Globus pallidus (tissue), 1 donor: ENCODE measurements at regions not wholly inside any gene's neighbourhood (a gene's known extent, or its start where the extent isn't known, plus 50 kb on each side); places are given as distances from the start of the nearest gene placed in this dataset.

Source experiments
- DNase-seq: peaks from one replicate; pipeline ENCODE4 v3.0.0-alpha.2; 2015; ENCODE audit warnings: low spot score

DNA sequence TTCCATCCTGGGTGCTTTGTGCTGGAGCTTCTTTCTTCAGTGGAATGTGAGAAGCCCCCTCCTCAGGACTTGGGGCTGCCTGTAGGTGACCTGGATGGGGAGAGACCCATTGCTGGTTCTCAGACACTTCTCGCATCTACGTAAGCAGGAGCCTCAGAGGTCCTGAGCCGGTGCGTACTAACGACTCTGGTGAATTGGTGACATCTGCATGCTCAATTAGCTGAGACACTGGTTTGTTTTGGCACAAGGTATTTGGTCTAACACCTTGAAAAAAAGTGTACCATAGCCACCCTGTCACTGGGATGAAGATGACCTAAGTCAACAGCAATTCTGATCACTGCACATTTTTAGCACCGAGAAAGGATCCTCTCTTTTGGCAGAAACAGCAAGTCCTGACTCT, 57.7 kb downstream of the LRRC30 start:
- no peak for DNase-seq

DNA sequence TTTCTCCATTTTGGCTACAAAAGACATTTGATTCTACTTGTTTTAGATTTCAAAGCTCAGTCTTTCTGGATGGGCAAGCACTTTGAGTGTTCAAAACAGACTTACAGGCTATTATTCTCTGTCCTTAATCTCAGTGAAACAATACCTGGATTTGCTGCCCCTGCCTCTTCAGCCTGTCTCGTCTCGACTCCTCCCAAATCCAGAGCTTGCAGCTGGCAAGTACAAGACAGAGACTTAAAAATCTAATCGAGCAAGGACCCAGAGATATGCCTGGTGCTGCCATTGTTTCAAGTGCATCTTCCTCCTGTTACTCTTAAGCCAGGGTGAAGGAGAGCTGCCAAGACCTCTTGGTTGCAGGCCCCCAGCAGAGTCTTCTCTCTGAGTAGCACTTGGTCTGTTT, 59.2 kb downstream of the LRRC30 start:
- no peak for DNase-seq

- DNase-seq, result no peak
These were observed 60.2 kb downstream of the LRRC30 start for GRCh38 chr18:7291046-7291445.

GRCh38 chr18:7298149-7298548, 67.3 kb downstream of the LRRC30 start:
- DNase-seq, result no peak

- no peak for DNase-seq
These were observed 70.2 kb downstream of the LRRC30 start for GRCh38 chr18:7301094-7301493.

GRCh38 chr18:7303316-7304060, 72.6 kb downstream of the LRRC30 start:
- DNase-seq, result no peak

GRCh38 chr18:7304061-7304370, 73.1 kb downstream of the LRRC30 start:
- DNase-seq, result no peak

DNA sequence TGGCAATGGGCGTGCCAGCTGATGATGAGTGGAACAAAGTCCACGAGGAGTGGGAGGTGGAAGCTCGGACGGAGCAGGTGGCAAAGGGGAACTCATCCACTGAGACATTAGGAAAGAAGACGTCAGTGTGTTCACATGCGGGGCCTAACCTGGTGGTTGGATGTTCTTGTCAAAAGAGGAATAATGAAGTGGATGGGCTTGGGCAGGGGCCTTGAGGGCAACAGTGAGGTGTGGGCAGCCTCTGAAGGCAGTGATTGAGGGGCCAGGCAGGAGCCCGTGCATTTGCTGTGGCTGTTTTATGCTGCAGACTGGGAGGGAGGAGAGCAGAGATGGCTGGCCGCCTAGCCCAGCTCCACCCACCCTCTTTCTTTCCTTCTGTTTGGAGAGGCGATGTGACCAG, 74.5 kb downstream of the LRRC30 start:
- no peak for DNase-seq

DNA sequence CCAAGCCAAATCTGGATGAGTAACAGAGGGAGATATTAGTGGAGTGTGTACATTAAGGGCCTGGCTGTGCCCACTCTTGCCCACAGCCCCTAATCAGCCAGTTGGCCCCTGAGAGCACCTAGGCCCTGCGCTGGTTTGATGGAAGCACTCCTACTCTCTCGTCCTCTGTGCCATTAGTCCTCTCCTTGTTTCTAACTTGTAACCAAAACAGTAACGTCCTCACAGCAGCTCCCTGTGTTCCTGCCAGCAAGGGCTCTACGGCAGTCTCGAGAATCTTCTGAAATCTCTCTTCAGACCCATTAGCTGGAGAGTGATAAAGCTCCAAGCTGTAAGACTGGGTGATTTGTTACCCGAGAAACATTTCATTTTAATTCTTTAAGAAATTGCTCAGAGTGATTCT, 76.1 kb downstream of the LRRC30 start:
- no peak for DNase-seq

DNA sequence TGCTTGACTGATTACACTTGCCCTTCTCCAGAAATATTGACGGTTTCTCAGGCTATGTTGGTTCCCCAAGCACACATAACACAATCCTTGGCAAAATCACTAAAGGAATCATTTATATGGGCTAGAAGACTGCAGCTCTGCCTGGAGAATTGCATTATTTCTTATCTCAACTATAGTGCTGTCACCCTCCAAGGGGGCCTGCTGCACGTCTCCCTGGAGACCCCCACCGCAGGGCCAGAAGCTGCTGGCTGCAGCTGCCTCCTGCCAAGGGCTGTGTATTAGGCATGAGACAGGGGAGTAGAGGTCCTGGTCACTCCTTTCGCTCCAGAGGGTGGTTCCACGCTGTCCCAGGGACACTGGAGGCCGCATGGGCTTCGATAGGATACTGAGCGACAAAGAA, 76.6 kb downstream of the LRRC30 start:
- no peak for DNase-seq

DNA sequence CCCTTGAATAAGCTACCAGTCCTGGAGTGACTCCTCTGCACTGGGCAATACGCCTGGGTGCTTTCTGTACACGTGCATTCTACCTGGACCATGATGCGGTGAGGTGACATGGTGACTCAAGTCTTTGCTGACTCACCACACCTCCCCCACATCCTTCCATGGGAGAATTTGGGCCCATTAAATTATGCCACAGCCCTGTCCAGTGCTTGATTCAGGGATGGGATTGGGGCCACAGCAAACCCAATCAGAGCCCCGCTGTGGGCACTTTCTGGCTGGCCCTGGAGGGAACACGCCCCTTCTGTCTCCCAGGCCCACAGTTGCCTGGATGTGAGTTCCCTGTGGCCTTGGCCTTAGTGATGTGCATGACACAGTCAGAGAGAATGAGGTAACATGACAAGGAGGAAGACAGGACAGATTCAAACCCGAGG, 86.9 kb downstream of the LRRC30 start:
- DNase-seq, result no peak

DNA sequence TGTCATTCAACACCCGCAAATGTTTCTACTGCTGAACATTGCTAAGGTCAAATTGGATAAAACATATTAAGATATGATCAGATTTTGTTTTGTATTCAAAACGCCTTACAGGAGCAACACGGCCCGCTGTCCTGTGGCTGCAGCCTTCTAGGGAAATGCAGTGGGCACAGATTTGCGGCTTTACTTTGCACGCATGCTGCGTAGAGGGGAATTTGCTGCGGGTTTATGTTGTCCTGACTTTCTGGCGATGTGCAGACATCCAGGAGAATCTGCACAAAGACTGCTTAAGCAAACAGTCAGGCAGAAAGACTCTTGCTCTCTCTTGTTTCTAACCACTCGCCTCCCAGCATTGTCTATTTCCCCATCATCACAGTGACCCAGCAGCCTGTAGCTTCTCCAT, 88.3 kb downstream of the LRRC30 start:
- DNase-seq, result no peak

DNA sequence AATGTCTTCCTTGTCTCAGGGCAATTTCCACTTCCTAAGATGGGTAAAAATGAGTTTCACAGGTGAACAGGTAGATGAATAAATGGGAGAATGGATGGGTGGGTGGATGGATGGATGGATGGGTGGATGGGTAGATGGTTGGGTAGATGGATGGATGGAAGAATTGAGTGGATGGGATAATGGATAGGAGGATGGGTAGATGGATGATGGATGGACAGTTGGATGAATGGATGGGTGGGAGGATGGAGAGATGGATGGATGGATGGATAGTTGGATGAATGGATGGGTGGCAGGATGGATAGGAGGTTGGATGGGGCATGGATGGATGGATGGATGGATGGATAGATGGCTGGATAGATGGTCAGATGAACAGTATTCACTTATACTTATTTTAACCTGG, 90.9 kb downstream of the LRRC30 start:
- DNase-seq, result no peak

- no peak for DNase-seq
These were observed 92.1 kb downstream of the LRRC30 start for GRCh38 chr18:7322817-7323485.

- DNase-seq, result no peak
These were observed 94.2 kb downstream of the LRRC30 start for GRCh38 chr18:7325126-7325430.

- no peak for DNase-seq
These were observed 98.1 kb downstream of the LRRC30 start for GRCh38 chr18:7329016-7329415.

DNA sequence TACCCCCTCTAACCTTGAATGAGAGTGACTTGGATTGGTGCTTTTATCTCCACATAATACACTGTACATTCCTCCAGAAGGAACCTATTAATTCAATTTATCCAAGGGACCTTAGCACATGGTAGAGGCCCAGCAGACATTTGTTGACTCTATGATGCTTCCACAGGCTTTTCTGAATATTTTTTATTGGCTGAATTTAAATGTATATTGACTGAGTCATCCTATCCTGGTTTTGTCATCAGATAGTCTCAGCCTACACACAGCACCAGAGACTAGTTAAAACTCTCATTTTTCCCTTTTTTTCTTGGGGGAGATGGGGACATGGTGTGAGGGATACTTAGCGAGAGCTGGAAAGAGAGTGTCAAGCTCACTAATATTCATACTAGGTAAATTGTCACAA, 101.6 kb downstream of the LRRC30 start:
- no peak for DNase-seq

GRCh38 chr18:7333025-7333562, 102.2 kb downstream of the LRRC30 start:
- no peak for DNase-seq

- DNase-seq, result no peak
These were observed 104.2 kb downstream of the LRRC30 start for GRCh38 chr18:7334973-7335568.

- no peak for DNase-seq
These were observed 105.7 kb downstream of the LRRC30 start for GRCh38 chr18:7336623-7337022.

DNA sequence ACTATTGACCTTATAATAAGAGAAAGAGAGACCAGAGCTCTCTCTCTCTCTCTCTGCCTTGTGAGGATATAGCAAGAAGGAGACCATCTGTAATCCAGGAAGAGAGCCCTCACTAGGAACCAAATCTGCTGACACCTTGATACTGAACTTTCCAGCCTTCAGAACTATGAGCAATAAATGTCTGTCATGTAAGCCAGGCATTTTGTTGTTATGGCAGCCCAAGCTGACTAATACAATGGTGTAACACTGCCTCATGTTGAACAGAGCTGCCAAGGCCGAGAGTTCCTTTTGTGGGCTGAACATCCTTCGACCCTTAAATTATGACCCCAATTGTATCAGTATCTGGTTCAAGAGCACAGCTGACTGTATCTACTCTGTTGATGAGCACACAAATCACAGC, 108.0 kb downstream of the LRRC30 start:
- DNase-seq, result no peak

DNA sequence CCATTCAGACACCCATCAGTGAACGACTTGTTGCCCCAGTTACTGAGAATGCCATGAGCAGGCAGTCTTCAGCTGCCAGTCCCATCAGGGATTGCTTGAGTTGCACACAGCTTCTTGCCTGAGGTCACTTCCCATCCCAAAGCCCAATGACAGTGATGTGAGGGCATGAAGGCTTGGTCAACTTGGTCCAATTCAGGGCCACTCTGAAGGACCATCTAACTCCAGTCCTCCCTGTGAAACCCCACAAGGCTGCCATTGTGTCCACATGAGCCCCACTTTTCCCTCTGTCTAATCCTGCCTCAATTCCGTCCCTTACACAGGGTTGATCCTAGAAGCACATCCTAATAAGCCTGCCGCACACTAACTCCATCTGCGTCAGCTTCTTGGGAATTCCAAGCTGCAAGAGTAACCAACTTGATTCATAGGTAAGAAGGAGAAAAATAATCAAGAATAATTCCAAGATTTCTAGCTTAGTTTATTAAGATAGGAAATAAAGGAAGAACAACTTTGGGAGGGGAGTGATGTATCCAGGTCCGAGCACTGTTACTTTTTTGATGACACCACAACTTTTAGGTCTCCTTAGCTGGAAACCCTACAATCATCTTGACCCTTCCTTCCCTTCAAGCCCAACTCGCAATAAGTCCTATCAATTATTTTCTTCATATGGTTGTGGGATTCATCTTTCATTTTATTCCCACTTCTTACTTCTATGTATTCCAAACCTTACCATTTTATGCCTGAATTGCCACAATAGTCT, 110.9 kb downstream of the LRRC30 start:
- no peak for DNase-seq
